OCI-LY3 (cell line): ENCODE measurements at regions not wholly inside any gene's neighbourhood (a gene's known extent, or its start where the extent isn't known, plus 50 kb on each side); places are given as distances from the start of the nearest gene placed in this dataset.

ENCODE experiments used
- EZH2phosphoT487 ChIP-seq: fragments of 200-600 bp; shearing (Covaris generic); IDR thresholded peaks from 2 replicates; pipeline ENCODE4 v1.6.1; 2018; ENCODE audit warnings: antibody characterized with exemption, mixed run types, low read depth
- TF ChIP-seq, protein P1 (sequence below): fragments of 200-600, 300-600 bp; sonication (generic); IDR thresholded peaks from 2 replicates; pipeline ENCODE4 v1.5.1; 2014; ENCODE audit warnings: antibody characterized with exemption, low read length, low read depth

DNA sequence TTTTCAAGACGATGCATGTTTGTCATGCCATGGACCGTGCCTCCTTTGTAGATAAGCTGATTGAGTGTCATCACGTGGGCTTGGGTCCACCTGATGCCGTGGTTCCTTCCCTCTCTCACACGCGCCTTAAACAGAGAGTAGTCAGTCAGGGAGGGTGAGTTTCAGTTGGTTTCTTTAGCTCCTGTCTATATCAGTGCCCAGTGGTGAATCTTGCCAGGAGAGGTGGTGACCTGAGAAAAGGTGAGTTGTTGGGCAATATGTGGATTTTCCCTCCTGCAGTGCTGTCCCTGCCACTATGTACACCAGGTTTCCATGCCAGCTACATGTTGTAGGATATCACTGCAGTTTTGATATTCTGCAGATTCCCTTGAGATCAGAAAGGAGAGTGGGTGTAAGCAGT, 129.7 kb downstream of the LAT start:
- TF ChIP-seq, protein P1, sequence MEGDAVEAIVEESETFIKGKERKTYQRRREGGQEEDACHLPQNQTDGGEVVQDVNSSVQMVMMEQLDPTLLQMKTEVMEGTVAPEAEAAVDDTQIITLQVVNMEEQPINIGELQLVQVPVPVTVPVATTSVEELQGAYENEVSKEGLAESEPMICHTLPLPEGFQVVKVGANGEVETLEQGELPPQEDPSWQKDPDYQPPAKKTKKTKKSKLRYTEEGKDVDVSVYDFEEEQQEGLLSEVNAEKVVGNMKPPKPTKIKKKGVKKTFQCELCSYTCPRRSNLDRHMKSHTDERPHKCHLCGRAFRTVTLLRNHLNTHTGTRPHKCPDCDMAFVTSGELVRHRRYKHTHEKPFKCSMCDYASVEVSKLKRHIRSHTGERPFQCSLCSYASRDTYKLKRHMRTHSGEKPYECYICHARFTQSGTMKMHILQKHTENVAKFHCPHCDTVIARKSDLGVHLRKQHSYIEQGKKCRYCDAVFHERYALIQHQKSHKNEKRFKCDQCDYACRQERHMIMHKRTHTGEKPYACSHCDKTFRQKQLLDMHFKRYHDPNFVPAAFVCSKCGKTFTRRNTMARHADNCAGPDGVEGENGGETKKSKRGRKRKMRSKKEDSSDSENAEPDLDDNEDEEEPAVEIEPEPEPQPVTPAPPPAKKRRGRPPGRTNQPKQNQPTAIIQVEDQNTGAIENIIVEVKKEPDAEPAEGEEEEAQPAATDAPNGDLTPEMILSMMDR = no peak
- no peak for TF ChIP-seq EZH2phosphoT487
